Esophagus mucosa (tissue), 1 donor: ENCODE measurements at regions not wholly inside any gene's neighbourhood (a gene's known extent, or its start where the extent isn't known, plus 50 kb on each side); places are given as distances from the start of the nearest gene placed in this dataset.
"Not testable (repeated sequence)": the region's sequence is repeated elsewhere in the genome, so short reads cannot be mapped to it uniquely, and the experiment has no call there.

Source experiments
- ATAC-seq: fragments of 200-7000 bp; cut with Tn5 transposase; one replicate; pipeline ENCODE4 v1.9.1; 2020
- donor health status: DM: yes; HTN: yes; CAD: no.

GRCh38 chr3:72627271-72627670, 221.0 kb downstream of the SHQ1 start:
- no peak for ATAC-seq

- ATAC-seq = peak; percentile 85
These were observed 222.5 kb downstream of the SHQ1 start for GRCh38 chr3:72625602-72626337.

DNA sequence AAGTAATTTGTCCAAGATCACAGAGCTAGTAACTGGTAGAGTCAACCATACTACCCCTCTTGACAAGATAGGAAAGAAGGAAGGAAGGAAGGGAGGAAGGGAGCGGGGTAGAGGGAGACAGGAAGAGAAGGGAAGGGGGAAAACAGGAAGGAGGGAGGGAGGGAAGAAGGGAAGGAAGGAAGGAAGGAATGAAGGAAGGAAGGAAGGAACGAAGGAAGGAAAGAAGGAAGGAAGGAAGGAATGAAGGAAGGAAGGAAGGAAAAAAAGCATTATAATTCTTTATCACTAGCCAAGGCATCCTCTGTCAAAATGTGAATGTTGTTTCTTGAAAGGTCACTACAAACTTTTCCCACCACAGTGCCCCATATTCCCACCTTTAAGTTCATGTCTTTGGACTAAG, 223.6 kb downstream of the SHQ1 start:
- no peak for ATAC-seq

DNA sequence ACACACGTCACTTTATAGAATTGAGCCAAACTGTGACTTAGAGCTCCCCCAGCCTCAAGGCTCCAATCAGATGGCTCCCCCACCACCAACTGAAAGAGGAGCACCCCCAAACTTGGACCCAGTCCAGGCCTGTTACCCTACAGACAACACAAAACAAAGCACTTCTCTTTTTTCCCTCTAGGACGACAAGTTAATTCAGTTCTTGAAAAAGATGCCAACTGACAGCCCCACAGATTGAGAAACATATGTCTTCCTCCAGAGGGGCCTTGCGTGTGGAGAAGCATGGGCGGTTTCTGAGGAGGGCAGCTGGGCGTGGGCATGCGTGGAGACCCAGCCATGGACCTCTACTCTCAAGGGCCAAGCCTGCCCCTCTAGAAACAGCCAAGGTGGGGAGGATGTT, 229.5 kb downstream of the SHQ1 start:
- no peak for ATAC-seq

GRCh38 chr3:72617424-72618024, 230.7 kb downstream of the SHQ1 start:
- no peak for ATAC-seq

GRCh38 chr3:72615776-72616175, 232.5 kb downstream of the SHQ1 start:
- ATAC-seq = no peak

GRCh38 chr3:72615182-72615581, 233.1 kb downstream of the SHQ1 start:
- ATAC-seq = no peak

- no peak for ATAC-seq
These were observed 233.7 kb downstream of the SHQ1 start for GRCh38 chr3:72614394-72615074.

- no peak for ATAC-seq
These were observed 234.4 kb downstream of the SHQ1 start for GRCh38 chr3:72613871-72614270.

DNA sequence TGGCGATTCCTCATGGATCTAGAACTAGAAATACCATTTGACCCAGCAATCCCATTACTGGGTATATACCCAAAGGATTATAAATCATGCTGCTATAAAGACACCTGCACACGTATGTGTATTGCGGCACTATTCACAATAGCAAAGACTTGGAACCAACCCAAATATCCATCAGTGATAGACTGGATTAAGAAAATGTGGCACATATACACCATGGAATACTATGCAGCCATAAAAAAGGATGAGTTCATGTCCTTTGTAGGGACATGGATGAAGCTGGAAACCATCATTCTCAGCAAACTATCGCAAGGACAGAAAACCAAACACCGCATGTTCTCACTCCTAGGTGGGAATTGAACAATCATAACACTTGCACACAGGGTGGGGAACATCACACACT, 239.1 kb downstream of the SHQ1 start:
- not testable (repeated sequence) for ATAC-seq

GRCh38 chr3:72606005-72606800, 242.0 kb downstream of the SHQ1 start:
- no peak for ATAC-seq

- no peak for ATAC-seq
These were observed 243.9 kb downstream of the SHQ1 start for GRCh38 chr3:72604328-72604727.

GRCh38 chr3:72601983-72602750, 246.1 kb downstream of the SHQ1 start:
- ATAC-seq = no peak

GRCh38 chr3:72601060-72601459, 247.2 kb downstream of the SHQ1 start:
- ATAC-seq = no peak

DNA sequence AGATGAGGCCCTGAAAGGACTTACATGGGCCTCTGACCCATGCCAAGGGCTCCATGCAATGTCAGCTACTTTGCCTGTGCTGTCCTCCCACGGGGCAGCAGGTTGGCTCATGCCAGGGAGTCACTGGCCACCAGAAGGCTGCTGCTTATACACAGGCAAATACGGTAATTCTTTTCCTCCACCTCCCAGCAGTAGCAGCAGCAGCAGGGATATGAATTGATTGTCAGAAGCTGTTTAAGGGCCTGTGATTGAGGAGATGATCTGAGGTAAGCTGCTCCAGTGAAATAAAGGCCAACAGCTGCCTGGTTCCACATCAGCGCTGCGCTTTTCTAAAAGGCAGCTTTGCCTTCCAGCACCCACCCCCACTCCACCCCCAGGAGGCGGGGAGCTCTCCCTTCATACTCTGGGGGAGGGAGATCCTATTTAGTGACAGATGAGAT, 250.5 kb downstream of the SHQ1 start:
- no peak for ATAC-seq

DNA sequence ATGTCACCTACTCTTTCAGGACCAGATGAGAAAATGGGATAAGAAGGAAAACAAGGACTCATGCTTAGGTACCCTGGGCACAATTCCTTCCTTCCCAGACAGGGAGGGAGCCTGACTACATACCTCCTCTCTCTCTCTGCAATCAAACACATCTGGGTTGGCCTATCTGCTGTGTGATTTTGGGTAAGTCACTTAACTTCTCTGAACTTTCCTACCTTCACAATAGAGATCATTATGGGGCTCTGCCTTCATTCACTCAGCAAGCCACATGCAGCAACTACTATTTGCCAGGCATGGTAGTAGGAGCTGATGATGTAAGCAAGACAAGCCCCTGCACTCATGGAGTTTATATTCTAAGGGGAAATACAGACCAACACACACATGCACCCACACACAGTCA, 251.2 kb downstream of the SHQ1 start:
- no peak for ATAC-seq

DNA sequence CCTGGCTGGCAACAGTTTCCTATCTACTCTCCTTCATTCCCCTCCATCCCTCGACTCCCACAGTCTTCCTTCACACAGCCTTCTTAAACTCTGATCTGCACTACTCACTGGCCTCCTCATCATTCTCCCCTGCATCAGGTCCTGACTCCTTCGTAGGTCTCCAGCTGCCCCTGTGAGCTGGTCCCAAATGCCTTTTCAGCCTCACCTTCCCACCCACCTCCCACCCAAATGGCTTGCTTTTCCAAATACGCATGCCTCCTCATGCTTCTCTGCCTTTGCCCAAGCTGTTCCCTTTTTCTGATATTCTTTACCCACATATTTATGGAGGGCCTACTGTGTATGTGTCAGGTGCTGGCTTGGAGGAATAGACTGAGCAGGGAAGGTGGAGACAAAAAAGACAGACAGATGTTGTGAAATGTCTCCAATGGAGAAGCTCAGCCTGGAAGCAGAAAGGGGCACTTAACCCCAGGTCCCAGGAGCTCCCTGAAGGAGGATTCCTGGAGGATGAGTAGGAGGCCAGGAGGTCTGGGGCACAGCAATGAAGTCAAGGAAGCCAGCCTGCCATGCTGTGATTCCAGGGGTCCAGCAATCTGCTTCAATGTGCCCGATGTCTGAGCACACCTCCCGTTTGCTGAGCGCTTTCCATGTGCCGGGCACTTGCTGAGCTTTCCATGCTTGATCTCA, 252.2 kb downstream of the SHQ1 start:
- ATAC-seq = no peak

DNA sequence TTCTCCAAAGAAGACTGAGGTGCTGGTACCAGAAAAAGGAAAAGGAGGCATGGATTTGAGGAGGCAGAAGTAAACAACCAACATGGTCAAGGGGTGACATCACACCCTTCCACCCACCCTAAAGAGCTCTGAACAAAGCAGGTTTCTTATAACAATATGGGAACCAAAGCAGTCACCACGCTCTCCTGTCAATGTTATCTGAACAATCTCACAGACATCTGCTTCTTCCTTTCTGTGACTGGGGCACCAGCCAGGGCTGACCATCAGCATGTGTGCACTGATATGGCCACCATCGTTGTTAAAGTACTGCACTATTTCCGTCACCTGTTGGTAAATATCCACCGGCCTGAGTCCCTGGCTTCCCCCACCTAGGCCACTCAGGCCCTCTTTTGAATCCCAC, 252.9 kb downstream of the SHQ1 start:
- ATAC-seq = no peak

DNA sequence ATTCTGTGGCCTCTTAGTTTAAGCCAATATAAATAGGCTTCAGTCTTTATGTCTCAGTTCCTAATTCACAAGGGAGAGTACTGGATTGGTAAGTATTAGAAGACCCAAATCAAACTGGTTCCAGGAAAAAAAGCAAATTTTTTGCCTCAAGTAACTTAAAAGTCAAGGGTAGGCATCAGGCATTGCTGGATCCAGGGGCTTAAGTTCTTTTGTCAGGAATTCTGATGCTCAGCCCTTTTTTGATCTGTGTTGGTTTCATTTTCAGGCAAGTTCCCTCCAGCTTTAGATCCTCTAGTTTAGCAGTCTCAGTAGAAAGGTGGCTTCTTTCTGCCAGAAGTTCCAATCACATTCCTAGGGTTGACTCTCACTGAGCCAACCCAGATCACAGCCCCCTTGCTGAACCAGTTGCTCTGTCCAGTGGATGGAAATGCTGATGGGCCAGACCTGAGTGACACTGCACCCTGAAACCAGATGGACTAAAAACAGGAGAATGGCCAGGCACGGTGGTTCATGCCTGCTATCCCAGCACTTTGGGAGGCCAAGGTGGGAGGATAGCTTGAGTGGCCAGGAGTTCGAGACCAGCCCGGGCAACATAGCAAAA, 253.5 kb downstream of the SHQ1 start:
- no peak for ATAC-seq

DNA sequence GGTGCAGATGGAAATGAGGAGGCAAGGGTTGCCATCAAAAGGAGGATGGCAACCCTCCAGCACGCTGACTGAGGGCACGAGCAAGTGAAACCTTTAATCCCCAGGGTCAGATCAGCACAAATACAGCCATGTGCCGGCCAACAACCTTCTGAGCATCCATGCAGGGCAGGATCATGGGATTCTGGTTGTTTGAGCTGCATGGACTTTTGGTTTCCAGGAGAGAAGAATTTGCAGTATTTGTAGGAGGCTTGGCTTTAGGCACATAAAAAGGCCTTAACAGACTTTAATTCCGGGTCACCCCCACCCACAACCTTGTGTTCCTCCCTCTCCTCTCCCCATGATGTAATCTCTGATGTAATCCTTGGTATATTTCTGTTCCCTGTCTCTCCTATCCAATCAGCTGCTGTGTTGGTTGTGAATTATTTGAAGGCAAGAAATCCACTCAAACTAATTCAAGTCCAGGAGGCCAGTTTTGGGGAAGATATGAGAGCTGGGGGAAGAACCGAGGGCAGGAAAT, 254.3 kb downstream of the SHQ1 start:
- no peak for ATAC-seq
